ENCODE measurements at regions not wholly inside any gene's neighbourhood (a gene's known extent, or its start where the extent isn't known, plus 50 kb on each side); places are given as distances from the start of the nearest gene placed in this dataset.

DNA sequence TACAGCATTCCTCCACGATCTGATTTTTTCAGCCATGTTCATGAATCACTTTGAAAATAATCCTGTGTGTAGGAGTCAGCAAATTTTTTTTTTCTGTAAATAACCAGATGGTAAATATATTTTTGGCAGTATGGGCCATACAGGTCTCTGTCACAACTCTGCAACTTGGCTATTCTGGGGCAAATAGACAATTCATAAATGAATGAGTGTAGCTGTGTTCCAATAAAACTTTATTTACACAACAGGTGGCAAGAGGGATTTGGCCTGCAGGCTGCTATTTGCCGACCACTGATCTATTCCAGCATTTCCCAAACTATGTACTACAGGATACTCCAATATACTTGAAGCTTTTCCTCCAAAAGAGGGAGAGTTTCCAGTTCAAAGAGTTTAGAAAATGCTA, 78.7 kb upstream of the SVIL start:
- no peak overlapping the region for H3K4me3 ChIP-seq (ENCODE audit: low read depth, low read length)
- TF ChIP-seq, protein P1, sequence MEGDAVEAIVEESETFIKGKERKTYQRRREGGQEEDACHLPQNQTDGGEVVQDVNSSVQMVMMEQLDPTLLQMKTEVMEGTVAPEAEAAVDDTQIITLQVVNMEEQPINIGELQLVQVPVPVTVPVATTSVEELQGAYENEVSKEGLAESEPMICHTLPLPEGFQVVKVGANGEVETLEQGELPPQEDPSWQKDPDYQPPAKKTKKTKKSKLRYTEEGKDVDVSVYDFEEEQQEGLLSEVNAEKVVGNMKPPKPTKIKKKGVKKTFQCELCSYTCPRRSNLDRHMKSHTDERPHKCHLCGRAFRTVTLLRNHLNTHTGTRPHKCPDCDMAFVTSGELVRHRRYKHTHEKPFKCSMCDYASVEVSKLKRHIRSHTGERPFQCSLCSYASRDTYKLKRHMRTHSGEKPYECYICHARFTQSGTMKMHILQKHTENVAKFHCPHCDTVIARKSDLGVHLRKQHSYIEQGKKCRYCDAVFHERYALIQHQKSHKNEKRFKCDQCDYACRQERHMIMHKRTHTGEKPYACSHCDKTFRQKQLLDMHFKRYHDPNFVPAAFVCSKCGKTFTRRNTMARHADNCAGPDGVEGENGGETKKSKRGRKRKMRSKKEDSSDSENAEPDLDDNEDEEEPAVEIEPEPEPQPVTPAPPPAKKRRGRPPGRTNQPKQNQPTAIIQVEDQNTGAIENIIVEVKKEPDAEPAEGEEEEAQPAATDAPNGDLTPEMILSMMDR (IDR thresholded peaks at IDR 0.05; ENCODE audit: insufficient read depth, low read length, missing control alignments) = no peak
- ChIA-PET POLR2A (interaction anchor here (0.7 kb wide), 1 partner anchor 86 kb away, joined by 3 read pairs; no protein-coding TSS in a partner anchor), CTCF (interaction anchor here (1.0 to 2.6 kb wide), 3 partner anchors 21 to 23 kb away, joined by 3 to 7 read pairs (median 5); no protein-coding TSS in a partner anchor)
- no peak for DNase-seq (ENCODE audit: low read depth, low spot score)

DNA sequence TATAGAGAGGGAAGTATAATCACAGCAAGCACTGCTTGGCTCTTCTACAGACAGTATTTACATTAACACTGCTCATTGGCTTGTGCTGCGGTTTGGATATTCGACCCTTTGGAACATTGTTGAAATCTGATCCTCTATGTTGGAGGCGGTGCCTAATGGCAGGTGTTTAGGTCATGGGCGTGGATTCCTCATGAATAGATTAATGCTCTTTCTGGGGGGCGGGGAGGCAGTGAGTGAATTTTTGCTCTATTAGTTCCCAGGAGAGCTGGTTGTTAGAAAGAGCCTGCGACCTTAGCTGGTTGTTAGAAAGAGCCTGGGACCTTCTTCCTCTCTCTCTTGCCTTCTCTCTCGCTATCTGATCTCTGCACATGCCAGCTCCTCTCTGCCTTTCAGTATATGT, 77.3 kb upstream of the SVIL start:
- DNase-seq (ENCODE audit: low read depth, low spot score) = no peak
- POLR2A ChIA-PET = interaction anchor here (0.7 kb wide), 1 partner anchor 9 kb away, joined by 3 read pairs; no protein-coding TSS in a partner anchor
- CTCF ChIA-PET = interaction anchor here (1.6 kb wide), 1 partner anchor 22 kb away, joined by 5 read pairs; no protein-coding TSS in a partner anchor
- TF ChIP-seq, protein P1 (IDR thresholded peaks at IDR 0.05; ENCODE audit: insufficient read depth, low read length, missing control alignments) = no peak
- H3K4me3 ChIP-seq (ENCODE audit: low read depth, low read length) = no peak overlapping the region

DNA sequence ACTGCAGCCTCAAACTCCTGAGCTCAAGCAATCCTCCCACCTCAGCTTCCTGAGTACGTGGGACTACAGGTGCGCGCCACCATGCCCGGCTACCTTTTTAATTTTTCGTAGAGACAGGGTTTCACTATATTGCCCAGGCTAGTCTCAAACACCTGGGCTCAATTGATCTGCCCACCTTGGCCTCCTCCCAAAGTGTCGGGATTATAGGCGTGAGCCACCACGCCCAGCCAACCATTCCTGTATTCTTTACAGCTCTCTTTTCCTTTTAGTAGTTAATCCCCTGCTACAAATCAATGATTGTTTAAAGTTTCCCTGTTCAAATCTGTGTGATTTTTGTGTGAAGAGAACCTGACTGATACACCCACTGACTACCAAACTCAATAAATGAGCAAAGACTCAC, 75.4 kb upstream of the SVIL start:
- TF ChIP-seq, protein P1 (IDR thresholded peaks at IDR 0.05; ENCODE audit: insufficient read depth, low read length, missing control alignments) = no peak
- POLR2A ChIA-PET = no interaction called here
- CTCF ChIA-PET = no interaction called here
- no peak overlapping the region for H3K4me3 ChIP-seq (ENCODE audit: low read depth, low read length)
- DNase-seq (ENCODE audit: low read depth, low spot score) = no peak

DNA sequence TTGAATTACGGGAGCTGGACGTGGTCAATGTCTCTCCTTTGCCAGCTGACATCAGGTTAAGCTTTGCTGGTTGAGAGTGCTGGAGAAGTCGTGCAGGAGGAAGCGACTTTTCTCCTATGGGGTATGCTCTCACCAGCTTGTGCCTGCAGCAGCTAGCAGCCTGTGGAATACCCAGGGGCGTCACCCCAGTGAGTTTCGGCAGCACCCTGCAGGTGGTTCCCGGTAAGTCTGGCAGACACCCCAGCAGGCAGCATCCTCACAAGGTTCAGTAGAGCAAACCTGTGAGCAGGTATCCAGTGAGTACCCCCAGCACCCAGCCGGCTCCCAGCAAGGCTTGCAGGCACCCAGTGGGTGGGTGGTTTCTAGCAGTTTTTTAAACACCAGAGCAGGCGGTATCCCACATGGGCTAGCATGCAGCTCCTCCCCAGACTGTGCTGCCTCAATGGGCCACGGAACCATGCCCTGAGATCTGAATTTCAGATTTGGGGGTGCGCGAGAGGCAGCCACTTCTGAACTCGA, 74.8 kb upstream of the SVIL start:
- TF ChIP-seq, protein P1 (IDR thresholded peaks at IDR 0.05; ENCODE audit: insufficient read depth, low read length, missing control alignments) = no peak
- H3K4me3 ChIP-seq (ENCODE audit: low read depth, low read length) = no peak overlapping the region
- ChIA-PET POLR2A (no interaction called here), CTCF (no interaction called here)
- DNase-seq (ENCODE audit: low read depth, low spot score) = no peak

DNA sequence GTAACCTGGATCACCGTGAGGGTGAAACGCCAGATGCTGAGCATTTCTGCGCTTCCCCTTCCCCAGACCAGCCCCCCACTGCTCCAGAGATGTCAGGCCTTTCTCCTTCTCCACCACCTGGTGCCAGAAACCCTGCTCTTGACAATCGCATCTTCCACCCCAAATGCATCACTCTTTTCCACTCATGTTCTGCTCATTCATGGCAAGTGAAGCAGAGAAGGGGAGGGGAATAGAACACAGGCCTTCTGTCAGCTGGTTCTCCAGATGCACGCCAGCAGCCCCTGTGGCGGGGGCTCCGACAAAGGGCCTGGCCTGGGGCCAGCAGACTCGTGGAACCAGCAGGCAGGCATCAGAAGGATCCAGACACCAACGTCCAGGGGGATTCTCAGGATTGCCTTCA, 68.5 kb upstream of the SVIL start:
- no peak for DNase-seq (ENCODE audit: low read depth, low spot score)
- TF ChIP-seq, protein P1 (IDR thresholded peaks at IDR 0.05; ENCODE audit: insufficient read depth, low read length, missing control alignments) = no peak
- POLR2A ChIA-PET = interaction anchor here (0.5 to 1.4 kb wide), 3 partner anchors 9 to 112 kb away, joined by 3 read pairs; no protein-coding TSS in a partner anchor
- no peak overlapping the region for H3K4me3 ChIP-seq (ENCODE audit: low read depth, low read length)
- CTCF ChIA-PET = no interaction called here

DNA sequence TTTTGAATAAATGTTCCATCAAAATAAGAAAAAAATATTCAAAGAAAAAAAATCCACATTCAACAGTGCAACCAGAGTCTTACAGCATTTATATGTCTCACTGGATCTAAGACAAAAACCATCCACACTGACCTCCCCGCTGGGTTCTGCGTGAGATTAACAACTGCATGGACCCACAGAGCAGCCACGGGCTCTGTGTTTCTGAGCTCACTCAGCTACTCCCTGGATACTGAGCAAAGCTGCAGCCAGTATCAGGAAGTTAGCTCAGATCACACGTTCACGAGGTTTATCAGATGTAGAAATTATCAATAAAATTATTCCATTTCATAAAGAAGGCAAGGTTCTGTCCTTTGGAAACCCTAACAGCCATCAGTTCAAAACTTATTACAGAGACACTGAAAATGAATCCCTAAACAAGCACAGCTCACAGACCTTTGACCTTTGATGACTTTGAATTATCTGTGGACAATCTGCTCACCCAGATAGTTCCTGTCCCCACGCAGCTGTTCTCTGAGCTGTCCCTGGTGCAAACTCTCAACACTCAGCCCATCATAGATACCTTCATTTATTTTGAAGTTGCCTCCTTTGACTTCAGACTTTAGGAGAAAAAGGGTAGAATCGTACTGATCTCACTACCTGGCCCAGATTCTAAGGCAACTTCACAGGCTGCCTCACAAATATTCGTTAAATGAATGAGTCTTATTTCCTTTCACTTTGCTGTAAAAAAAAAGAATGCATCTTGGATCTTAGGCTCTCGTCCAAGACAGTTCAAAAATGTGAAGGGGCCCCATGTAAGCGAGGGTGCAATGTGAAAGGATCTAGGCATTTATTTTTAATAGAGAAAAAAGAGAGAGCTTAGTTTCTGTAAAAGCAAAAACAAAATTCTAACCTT, 67.7 kb upstream of the SVIL start:
- no peak for DNase-seq (ENCODE audit: low read depth, low spot score)
- ChIA-PET CTCF (interaction anchor here (1.9 kb wide), 1 partner anchor 11 kb away, joined by 6 read pairs; no protein-coding TSS in a partner anchor), POLR2A (interaction anchor here (0.5 to 1.4 kb wide), 4 partner anchors 10 to 113 kb away, joined by 3 read pairs; no protein-coding TSS in a partner anchor)
- H3K4me3 ChIP-seq (ENCODE audit: low read depth, low read length) = no peak overlapping the region
- TF ChIP-seq, protein P1 (IDR thresholded peaks at IDR 0.05; ENCODE audit: insufficient read depth, low read length, missing control alignments) = no peak

Data from AG04449 (cell line).